HT-29 (cell line): ENCODE measurements at regions not wholly inside any gene's neighbourhood (a gene's known extent, or its start where the extent isn't known, plus 50 kb on each side); places are given as distances from the start of the nearest gene placed in this dataset.

Experiments used
- DNase-seq: peaks from one replicate; pipeline ENCODE4 v3.0.0-alpha.2; 2015; ENCODE audit warnings: low spot score

DNA sequence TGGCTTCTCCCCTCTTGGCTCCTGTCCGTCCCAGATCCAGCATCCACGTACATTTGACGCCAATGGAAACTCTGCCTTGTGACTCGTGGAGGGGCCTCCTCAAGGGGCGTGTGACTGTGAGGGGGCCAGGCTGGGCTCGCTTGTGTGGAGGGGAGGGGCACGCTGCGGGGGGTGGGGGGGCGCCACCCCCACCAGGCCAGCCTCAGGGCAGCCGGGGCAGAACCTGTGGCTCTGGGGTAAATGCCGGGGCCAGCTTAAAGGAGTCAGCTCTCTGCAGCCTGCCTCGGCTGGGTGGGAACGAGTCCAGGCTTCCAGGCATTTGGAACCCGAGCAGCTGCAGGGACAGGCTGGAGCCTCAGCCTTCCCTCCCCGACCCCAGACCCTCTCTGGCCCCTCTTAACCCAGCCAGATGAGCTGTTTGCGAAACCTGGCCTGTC lies 94.1 kb downstream of the SIK1 start:
- DNase-seq: no peak

DNA sequence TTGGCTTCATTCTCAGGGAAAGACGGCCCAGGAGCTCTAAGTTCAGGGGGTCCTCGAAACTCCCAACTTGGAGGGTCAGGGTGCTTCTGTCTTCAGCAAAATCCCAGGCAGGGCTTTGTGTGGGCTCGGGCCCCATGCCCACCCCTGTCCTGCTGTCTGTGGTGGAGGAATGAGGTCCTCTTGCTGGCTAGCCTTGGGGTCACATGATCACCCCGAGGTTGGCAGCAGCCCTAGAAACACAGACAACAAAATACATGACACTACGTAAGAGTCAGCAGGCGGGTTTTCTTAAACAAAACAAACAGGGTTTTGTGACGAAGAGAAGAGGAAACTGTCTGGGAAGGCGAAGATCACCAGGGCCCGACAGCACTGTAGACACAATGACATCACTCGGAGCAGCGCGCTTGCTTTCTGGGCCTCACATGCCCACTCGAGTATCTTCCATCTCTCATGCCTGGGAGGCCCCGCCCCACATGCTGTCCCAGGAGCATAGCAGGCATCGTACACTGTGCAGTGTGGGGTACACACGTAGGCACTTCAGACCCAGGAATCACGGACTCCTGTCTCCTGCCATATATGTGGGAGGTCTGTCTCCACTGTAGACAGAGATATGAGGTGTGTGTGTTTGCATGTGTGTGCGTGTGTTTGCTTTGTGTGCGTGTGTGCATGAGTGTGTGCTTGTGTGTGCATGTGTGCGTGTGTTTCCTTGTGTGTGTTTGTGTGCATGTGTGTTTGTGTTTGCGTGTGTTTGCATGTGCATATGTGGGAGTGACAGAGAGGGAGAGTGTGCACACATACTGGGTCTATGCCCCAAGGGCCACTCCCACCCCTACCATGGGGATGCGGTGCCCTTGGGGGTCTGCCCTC lies 94.7 kb downstream of the SIK1 start:
- peak; percentile 79 for DNase-seq

DNA sequence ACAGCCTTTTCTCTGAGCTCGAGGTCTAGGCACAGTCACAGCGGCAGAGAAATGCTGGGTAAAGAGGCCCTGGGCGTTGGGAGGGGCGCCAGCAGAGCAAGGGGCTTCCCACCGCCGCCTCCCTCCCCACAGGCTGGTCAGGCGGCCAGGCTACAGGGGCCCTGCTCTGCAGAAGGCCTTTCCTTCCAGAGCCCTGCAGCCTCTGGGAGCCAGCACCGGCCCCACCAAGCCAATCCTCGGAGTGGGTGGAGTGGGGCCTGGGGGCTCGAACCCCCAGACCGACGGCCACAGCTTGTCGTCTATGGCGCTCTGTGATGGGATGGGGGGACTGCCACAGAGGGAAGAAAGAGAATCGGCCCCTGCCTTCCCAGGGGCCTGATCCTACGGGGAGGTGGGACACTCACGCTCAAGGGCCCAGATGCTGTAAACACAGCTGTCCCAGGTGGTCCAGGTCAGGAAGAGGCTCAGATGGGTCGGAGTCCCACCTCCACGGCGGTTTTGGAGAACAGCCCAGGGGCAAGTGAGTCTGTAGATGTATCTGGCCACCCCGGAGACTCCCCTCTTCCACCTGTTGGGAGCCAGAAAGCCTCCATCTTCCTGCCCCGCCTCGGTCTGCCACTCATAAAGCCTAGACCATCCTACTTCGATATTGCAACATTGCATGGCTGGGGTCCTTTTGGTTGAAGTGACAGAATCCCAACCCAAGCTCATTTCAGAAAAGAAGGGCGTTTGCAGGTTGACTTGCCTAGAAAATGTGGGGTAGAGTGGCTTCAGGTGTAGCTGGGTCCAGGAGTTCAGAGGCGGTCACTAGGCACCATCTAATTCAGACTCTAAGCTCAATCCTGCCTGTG lies 95.6 kb downstream of the SIK1 start:
- DNase-seq: no peak

DNA sequence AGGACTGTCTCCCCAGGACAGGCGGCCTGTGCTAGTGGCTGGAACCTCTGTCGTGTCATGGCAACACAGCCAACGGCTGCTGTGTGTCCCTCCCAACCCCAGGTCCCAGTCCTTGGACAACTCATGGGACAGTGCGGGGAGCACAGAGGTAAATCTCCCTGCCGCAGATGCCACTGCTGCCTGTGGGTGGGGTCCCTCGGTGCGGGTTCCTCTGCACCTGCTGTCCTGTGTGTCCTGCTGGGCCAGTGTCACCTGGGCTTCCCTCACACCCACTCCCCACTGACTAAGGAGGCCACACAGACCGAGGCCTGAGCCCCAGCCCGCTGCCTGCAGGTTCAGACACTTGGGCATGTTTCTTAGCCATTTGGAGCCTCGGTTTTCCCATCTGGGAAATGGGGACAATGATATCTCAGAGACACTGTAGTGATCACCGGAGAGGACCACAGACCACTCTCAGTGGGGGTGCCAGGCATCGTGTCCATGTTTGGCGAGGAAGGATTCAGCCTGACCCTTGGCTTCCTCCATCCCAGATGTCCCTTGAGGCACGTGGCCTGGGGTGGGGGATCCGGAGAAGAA lies 96.5 kb downstream of the SIK1 start:
- no peak for DNase-seq

DNA sequence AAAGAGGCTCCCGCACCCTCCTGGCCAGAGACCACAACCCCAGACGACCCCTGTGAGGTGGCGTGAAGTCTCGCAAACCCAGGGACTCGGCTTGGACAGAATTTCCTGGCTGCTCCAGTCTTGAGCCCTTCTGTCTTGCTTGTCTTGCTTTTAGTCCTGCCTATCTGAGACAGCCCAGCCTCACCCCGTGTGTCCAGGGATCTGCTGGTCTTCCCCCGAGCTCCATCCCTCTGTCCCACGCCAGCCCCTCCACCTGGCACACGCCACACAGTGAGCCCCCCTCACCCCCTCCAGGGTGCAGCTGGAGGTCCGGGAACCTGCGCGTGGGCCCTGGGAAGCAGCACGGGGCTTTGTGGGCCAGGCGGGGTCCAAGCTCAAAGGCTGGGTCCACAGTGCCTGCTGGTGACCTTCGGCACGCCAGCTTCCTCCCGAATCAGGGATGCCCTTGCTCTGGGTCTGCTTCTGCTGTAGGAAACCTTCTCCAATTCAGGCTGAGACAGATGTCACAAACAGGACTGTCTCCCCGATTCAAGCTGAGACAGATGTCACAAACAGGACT lies 97.1 kb downstream of the SIK1 start:
- no peak for DNase-seq

DNA sequence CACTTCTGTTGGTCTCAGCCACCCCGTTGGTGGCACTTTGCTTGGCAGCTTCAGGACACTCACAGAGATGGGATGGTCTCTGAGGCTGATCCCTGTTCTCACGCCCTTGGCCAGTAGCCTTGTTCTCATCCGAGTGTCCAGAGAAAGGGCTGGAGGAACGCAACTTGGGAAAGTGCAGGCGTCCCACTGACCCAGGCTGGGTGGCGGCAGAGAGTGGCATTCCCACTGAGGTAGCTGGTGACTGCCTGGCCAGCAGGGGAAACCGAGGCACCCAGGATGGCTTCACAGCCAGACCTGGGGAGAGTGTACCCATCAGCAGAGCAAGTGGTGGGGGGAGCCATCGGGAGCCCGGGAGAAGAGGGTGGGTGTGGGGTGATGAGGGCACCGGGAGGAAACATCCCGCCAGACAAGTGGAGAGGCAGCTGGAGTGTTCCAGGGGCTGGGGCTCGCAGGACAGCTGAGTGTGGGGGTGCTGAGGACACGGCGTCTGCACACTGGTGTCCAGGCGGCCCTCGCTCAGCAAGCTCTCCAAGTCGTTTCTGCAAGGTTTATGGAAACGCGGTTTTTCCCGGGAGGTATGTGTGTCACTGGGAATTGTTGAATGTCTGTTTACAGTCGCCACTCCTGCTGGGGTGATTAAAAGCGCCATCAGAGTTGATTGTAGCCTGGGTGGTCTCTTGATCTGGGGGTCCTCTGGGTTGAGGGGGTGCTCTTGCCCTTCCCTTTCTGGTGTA lies 97.8 kb downstream of the SIK1 start:
- DNase-seq: no peak

DNA sequence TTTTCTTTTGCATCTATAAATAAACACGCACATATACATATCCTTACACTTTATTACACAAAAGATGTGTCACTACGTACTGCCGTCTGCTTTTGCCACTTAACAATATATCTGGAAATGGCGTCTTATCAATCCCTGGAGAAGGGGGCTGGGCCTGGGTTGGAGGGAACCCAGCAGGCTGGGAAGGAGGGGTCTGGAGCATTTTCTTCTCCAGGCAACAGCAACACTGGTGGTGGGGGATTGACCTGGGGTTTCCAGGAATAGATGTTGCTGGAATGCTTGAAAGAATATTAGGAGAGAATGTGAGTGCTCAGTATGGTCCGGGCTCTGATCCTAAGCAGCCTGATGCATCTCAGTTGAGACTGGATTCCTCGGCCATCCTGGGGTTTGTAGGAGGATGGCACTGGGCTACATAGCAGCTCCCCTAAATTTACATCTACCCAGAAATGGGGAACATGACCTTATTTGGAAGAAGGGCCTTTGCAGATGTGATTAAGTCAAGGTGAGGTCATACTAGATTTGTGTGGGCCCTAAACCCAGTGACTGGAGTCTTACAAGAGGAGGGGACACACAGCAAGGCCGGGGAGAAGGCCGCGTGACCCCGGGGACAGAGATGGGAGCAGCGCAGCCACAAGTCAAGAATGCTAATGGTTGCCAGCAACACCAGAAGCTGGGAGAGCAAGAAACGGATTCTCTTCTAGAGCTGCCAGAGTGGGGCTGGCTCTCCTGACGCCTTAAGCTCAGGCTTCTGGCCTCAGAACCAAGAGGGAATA lies 98.6 kb downstream of the SIK1 start:
- no peak for DNase-seq

DNA sequence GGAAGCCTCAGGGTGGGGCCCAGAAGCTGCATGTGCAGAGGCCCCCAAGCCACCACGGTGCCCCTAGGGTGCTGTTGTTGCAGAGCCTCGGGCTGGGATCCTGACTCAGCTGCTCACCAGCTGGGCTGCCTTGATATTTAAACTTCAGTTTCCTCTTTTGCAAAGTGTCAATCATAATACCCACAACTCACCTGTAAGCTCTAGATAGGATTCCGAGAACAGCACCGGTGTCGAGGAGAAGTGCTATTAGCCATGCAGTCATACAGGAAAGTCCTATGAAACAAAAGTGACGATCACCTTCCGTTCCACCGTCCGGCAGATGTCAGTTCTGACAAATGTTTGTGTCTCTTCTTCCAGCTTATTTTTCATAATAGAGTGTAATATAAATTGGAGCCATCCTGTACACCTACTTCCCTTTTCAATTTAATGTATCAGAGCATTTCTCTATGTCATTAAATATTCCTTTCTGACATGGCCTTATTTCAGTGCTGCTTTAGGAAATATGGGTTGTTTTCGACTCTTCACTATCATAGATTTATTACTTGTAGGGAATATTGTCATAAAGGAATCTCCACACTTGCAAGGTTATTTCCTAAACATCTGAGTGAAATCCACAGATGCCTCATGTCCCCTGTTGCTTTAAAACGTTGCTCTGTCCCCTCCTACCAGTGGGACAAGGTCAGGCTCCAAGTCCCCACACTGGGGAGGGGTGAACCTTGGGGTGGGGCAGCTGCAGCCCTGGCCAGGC lies 100.8 kb downstream of the SIK1 start:
- DNase-seq: no peak

DNA sequence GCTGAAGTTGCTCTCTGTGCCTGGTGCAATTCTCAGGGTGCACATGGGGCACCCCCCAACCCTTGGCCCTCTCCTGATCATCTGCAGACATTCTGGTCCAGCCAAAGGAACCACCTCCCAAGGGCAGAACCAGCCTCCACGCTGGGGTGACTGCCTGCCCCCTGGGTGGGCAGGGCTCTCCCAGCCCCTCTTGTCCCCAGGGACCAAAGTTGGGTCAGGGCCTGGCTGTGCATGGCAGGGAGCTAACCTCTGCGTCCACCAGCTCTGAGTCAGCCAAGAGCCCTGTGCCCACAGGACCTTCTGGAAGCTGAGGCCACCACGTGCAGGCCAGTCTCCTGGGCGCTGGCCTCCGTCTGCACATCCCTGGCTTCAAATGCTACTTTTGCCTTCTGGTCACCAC lies 101.9 kb downstream of the SIK1 start:
- DNase-seq: no peak

DNA sequence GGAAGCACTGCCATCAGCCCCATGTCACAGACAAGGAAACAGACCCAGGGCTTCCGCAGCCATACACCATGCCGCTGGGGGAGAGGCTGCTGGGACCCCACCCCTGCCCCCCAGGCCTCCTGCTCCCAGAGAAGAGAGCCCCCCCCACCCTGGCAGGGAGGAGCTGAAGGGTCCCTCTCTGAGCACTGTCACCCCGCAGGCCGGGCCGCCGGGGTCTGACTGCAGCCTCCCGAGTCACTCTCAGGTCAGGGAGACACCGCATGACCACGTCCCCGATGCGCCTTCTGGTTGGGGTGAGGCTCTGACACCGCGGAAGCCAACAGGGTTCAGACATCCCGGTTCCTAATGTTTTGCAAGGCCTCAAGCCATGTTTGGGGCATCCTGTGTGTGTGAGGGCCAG lies 102.3 kb downstream of the SIK1 start:
- no peak for DNase-seq

DNA sequence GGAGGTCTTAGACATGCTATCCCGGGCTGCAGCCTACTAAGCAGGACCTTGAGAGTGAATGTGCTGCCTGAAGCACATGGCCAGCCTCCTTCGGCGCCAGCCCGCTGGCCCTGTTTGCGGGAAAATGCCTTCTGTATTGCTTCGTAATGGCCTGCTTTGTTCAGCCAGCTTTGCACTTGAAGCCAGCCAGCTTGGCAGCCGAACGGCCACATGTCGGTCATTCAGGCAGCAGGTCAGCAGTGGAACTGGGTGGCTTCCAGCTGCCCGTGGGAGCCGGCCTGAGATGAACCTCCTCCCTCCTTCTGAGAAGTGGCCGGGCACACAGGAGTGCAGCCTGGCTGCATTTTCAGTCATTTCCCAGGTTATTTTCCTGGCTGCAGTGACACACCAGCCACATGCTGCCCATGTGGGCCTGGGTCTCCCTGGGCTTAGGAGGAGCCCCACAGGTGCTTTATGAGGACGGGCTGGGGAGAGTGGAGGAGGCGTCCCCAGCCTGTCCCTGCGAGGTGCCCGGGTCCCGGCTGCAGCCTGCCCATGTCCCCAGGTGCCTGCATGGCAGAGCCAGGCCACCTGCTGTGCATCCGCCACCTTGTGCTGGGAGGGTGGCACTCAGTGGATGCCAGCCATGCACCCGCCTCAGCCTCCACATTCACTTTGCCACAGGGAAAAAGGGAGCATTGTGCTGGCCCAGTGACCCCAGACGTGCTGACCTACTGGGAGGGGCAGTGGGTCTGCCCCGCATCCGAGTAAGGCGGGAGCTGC lies 103.5 kb downstream of the SIK1 start:
- no peak for DNase-seq

DNA sequence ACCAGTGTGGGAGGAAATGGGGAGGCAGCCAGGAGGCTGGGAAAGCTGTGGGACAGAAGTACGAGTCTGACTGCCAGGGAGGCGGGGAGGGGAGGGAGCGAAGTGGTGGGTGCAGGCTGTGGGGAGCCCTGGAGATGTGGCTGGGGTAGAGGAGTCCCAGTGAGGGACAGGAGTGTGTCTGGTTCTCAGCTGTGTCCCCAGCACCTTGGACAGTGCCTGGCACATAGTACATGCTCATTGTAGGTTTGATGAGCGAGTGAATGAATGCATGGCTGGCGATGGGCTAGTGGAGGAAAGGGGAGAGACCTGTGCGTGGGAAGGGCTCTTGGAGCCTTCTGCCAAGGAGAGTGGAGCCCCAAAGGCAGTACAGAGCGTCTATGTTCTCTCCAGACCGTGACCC lies 104.1 kb downstream of the SIK1 start:
- DNase-seq: no peak

DNA sequence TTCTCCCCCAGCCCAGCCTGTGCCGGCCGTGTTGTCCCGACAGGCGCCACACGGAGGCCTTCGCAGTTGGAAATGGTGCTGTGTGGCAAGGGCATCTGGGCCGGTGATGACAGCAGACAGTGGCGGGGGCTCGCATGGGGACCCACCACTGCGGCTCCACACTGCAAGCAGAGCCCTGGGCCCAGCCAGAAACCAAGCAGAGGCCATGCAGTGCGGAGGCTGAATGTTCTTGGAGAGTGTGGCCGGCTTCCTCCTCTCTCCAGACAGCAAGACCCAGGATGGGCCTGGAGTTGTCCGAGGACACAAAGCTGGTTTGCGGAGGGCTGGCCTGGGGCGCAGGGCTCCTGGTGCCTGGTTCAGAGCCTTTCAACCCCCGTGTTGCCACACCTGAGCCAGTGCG lies 104.6 kb downstream of the SIK1 start:
- DNase-seq: no peak

DNA sequence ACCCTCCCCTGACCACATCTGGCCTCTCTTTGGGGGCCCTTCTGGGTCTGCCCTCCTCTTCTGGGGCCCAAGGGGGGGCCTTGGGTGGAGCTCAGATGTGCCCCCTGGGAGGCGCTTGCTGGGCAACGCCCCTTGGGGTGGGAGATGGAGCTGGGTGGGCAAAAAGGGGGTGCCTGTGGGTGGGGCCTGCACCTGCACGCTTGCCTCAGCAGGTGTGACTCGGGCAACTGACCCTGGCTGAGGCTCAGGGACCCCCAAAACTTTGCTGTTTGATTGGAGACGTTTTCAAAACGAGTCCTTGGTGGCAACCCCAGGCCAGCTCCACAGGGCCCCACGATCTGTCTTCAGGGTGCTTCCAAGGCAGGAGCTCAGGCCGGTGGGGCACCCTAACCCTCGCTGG lies 105.3 kb downstream of the SIK1 start:
- no peak for DNase-seq

DNA sequence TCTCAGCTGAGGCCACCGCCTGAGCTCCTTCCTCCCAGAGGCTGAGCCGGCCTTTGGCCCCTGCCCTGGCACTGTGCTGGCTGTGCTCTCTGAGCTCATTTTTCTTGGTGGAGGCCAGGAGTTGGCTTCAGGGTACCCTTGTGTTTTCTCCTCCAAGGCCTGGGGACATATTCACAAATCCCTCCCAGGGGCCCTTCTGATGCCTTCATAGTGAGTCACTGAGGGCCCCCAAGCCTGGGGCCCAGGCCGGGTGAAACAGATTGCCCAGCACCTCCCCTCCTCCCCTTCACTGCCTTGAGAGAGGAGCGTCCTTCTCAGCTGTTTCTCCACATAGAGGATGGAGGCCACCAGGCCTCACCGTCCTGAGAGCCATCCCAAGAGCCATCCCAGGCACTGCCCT lies 105.8 kb downstream of the SIK1 start:
- DNase-seq: no peak

DNA sequence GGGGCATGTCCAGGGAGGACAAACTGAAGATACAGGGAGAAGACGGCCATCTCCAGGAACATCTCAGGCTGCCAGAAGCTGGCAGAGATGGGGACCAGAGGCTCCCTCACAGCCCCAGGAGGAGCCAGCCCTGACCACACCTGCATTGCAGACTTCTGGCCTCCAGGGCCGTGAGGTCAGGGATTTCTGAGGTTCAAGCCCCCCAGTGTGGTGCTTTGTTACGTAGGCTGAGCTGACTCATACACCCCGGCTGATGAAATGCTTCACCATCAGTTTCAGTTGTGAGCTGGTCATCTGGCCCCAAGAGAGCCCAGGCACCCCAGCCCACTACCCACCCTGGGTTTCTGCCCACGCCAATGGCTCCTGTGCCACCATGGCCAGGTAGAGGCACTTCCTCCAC lies 106.4 kb downstream of the SIK1 start:
- no peak for DNase-seq

DNA sequence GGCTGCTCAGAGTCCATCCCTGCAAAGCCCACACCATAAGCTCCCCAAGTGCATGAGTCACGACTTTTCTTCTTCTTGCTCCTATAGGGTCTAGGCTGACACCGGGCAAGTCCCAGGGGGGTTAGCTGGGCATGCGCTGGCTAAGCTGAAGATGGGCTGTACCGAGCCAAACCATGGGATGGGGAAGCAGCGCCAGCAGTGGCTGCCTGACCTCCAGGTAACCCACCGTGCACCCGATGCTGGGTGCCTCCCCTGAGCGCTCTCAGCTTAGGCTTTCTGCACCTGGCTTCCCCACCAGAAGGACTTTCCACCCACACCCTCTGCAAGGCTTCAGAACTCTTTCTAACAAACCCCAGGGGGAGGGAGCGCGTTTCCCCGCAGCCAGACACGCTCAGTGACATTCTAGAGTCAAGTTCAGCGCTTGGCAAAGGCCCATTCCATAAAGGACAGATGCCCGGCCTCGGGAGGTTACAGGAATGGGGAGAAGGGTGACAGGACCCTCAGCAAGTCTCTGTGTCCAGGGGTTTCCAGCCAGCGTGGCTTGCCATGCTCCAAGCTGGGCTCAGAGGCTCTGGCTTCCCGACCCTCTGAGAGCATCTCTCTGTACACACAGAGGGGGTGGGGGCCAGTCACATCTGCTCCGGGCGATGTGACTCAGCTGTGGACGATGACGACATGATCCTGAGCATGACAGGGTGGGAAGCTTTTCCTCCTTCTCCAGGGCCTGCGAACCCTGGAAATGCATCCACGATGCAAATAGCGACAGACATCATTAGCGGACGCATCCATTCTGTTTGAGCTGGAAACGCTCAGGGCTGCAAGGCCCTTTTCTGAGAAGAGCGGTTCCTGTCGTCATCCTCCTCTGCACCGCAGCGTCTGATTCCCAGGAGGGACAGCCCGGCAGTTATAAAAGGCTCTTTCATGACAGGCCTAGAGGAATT lies 107.8 kb downstream of the SIK1 start:
- no peak for DNase-seq

DNA sequence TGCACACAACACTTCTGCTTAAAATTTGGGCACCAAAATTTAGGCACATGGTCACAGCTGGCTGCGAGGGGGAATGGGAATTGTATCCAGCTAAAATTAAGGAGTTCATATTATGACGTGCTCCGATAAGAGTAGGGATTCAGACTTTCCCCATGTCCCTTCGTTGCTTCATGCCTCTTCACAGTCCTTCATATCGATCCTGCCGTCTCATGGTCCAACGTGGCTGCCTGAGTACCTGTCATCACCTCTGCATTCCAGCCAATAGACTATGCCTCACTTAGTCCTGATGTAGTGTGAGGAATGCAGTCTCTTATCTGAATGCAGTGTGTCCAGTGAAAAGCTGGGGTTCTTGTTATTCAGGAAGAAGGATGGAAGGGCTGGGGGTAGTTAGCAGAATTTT lies 108.6 kb downstream of the SIK1 start:
- no peak for DNase-seq
